ENCODE measurements at regions not wholly inside any gene's neighbourhood (a gene's known extent, or its start where the extent isn't known, plus 50 kb on each side); places are given as distances from the start of the nearest gene placed in this dataset.

DNA sequence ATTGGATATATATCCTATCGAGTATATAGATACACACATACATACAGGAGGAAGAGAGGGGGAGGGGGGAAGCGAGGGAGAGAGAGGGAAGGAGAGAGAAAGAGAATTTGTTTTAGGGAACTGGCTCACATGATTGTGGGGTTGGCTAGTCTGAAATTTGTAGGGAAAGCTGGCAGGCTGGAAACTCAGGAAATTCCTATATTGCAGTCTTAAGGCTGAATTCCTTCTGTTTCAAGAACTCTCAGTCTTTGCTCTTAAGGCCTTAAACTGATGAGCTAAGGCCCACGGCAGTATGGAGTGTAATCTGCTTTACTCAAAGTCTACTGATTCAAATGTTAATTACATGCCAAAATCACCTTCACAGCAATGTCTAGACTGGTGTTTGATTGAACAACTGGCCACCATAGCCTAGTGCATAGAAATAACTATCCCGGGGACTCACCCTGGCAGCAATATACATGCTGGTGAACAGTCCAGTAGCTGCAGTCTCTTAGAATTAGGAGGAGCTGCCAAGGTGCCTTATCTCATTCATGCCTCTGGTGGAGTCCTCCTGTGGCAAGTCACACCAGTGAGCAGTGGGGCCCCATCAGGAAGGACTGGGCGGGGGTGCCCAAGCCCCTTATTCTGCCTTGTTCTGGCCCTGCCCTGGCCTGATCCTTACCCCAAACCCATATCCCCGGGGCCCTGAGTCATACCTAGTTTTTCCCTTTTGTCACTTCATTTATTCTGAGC, 59.7 kb upstream of the AMPD3 start:
- CTCF ChIA-PET, result no interaction called here

DNA sequence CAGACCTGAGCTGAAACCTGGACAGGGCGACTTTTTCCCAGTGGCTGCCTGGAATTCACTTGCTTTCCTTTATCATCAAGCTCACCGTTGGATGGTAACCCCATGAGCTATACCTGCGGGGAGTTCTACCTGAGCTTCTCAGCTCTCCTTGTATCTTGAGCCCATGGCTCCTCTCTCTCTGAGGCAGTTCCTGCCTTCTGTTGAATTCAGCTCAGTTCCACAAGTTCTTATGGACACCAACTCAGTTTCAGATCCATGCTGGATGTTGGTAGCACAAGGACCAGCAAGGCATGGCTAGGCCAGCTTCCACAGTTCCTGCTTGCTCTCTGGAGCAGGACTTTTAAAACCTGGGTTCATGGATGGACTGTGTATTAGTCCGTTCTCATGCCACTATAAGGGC, 58.3 kb upstream of the AMPD3 start:
- Mint-ChIP-seq H3K36me3 (ENCODE audit: insufficient read depth, unreplicated experiment) (peaks cover 11% of the 10 kb centered on the region), H3K27me3 (ENCODE audit: insufficient read depth, unreplicated experiment) (no peaks in the 10 kb centered on the region), H3K4me3 (ENCODE audit: unreplicated experiment) (no peak overlapping the region), H3K4me1 (ENCODE audit: low read depth, unreplicated experiment) (peaks cover 49% of the 10 kb centered on the region), H3K27ac (ENCODE audit: unreplicated experiment) (peak overlapping the region; percentile 80), H3K9me3 (ENCODE audit: unreplicated experiment) (no peaks in the 10 kb centered on the region)
- DNase-seq, result no peak
- ChIA-PET CTCF (interaction anchor here (0.6 kb wide), 1 partner anchor 639 kb away, joined by 3 read pairs; no protein-coding TSS in a partner anchor), POLR2A (no interaction called here)
- no peak overlapping the region for H3K4me3 ChIP-seq (ENCODE audit: low read depth, low read length)
- no peaks in the 10 kb centered on the region for H3K9me3 ChIP-seq
- no peaks in the 10 kb centered on the region for H3K27me3 ChIP-seq (replicated peaks; ENCODE audit: control insufficient read depth, insufficient read depth, low read length)
- peaks cover 48% of the 10 kb centered on the region for H3K4me1 ChIP-seq
- intact Hi-C loops (cut with micrococcal nuclease; ENCODE audit: unreplicated experiment), result no loop called here
- no TSS peak for BruUV-seq (replicated peaks)
- H3K36me3 ChIP-seq (ENCODE audit: control insufficient read depth, insufficient read depth, low read length), result no peaks in the 10 kb centered on the region
- TF ChIP-seq, protein P1, sequence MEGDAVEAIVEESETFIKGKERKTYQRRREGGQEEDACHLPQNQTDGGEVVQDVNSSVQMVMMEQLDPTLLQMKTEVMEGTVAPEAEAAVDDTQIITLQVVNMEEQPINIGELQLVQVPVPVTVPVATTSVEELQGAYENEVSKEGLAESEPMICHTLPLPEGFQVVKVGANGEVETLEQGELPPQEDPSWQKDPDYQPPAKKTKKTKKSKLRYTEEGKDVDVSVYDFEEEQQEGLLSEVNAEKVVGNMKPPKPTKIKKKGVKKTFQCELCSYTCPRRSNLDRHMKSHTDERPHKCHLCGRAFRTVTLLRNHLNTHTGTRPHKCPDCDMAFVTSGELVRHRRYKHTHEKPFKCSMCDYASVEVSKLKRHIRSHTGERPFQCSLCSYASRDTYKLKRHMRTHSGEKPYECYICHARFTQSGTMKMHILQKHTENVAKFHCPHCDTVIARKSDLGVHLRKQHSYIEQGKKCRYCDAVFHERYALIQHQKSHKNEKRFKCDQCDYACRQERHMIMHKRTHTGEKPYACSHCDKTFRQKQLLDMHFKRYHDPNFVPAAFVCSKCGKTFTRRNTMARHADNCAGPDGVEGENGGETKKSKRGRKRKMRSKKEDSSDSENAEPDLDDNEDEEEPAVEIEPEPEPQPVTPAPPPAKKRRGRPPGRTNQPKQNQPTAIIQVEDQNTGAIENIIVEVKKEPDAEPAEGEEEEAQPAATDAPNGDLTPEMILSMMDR (IDR thresholded peaks at IDR 0.05; ENCODE audit: insufficient read depth in 1 of 2, low read depth in 1 of 2, low read length in 1 of 2, severe bottlenecking in 1 of 2, unreplicated experiment in 1 of 2), result no peak

More for the DNA sequence above, 59.7 kb upstream of the AMPD3 start:
- Mint-ChIP-seq H3K27ac (ENCODE audit: unreplicated experiment) (peak overlapping the region; percentile 80), H3K27me3 (ENCODE audit: insufficient read depth, unreplicated experiment) (no peaks in the 10 kb centered on the region), H3K4me3 (ENCODE audit: unreplicated experiment) (peak overlapping the region; percentile 57), H3K9me3 (ENCODE audit: unreplicated experiment) (peaks cover 5% of the 10 kb centered on the region), H3K36me3 (ENCODE audit: insufficient read depth, unreplicated experiment) (peaks cover 11% of the 10 kb centered on the region), H3K4me1 (ENCODE audit: low read depth, unreplicated experiment) (peaks cover 57% of the 10 kb centered on the region)
- intact Hi-C loops (cut with micrococcal nuclease; ENCODE audit: unreplicated experiment), result loop anchor here (2.0 kb wide), 2 partner anchors 45 to 489 kb away; no protein-coding TSS in a partner anchor
- POLR2A ChIA-PET, result no interaction called here
- Histone ChIP-seq H3K4me1 (peaks cover 58% of the 10 kb centered on the region), H3K36me3 (ENCODE audit: control insufficient read depth, insufficient read depth, low read length) (no peaks in the 10 kb centered on the region), H3K9me3 (no peaks in the 10 kb centered on the region), H3K4me3 (ENCODE audit: low read depth, low read length) (no peak overlapping the region), H3K27me3 (replicated peaks; ENCODE audit: control insufficient read depth, insufficient read depth, low read length) (no peaks in the 10 kb centered on the region)
- no peak for DNase-seq
- TF ChIP-seq, protein P1 (IDR thresholded peaks at IDR 0.05; ENCODE audit: insufficient read depth in 1 of 2, low read depth in 1 of 2, low read length in 1 of 2, severe bottlenecking in 1 of 2, unreplicated experiment in 1 of 2), result no peak
- no TSS peak for BruUV-seq (replicated peaks)

DNA sequence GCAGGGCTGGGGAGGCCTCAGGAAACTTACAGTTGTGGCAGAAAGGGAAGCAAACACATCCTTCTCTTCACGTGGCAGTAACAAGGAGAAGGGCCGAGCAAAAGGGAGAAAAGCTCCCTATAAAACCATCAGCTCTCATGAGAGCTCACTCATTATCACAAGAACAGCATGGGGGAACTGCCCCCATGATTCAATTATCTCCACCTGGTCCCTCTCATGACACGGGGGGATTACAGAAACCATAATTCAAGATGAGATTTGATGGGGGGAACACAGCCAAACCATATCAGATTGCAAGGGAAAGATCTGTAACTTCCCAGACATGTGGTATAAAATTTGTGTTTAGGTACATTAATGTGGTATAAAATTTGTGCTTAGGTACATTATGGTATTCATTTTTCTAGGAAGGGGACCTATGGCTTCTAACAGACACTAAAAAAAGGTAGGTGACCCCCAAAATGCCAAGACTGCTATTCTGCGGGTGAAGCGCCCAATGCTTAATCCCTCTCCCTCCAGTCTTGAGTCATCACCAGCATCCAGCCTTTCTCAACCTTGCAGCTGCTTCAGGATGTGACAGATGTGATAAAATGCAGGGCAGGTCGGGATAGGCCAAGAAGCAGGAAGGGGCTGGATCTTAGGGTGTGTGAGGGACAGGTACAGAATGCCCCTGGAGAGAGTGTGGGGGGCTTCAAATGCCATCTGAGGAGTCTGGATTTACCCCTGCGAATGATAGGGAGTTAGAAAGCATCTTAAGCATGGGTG, 57.7 kb upstream of the AMPD3 start:
- Mint-ChIP-seq H3K4me1 (ENCODE audit: low read depth, unreplicated experiment) (peaks cover 43% of the 10 kb centered on the region), H3K4me3 (ENCODE audit: unreplicated experiment) (no peak overlapping the region), H3K36me3 (ENCODE audit: insufficient read depth, unreplicated experiment) (peaks cover 6% of the 10 kb centered on the region), H3K9me3 (ENCODE audit: unreplicated experiment) (no peaks in the 10 kb centered on the region), H3K27ac (ENCODE audit: unreplicated experiment) (peak overlapping the region; percentile 80), H3K27me3 (ENCODE audit: insufficient read depth, unreplicated experiment) (no peaks in the 10 kb centered on the region)
- CTCF ChIA-PET, result no interaction called here
- POLR2A ChIA-PET, result no interaction called here
- H3K36me3 ChIP-seq (ENCODE audit: control insufficient read depth, insufficient read depth, low read length), result no peaks in the 10 kb centered on the region
- H3K4me1 ChIP-seq, result peaks cover 44% of the 10 kb centered on the region
- BruUV-seq (replicated peaks), result no TSS peak
- TF ChIP-seq, protein P1 (IDR thresholded peaks at IDR 0.05; ENCODE audit: insufficient read depth in 1 of 2, low read depth in 1 of 2, low read length in 1 of 2, severe bottlenecking in 1 of 2, unreplicated experiment in 1 of 2), result no peak
- no peaks in the 10 kb centered on the region for H3K9me3 ChIP-seq
- intact Hi-C loops (cut with micrococcal nuclease; ENCODE audit: unreplicated experiment), result no loop called here
- no peak for DNase-seq
- H3K4me3 ChIP-seq (ENCODE audit: low read depth, low read length), result no peak overlapping the region
- no peaks in the 10 kb centered on the region for H3K27me3 ChIP-seq (replicated peaks; ENCODE audit: control insufficient read depth, insufficient read depth, low read length)

Data from Caco-2 (cell line).